Kidney capillary endothelial cell (primary cell): ENCODE measurements at regions not wholly inside any gene's neighbourhood (a gene's known extent, or its start where the extent isn't known, plus 50 kb on each side); places are given as distances from the start of the nearest gene placed in this dataset.
"Not testable (repeated sequence)": the region's sequence is repeated elsewhere in the genome, so short reads cannot be mapped to it uniquely, and the experiment has no call there.

ENCODE experiments used
- DNase-seq: peaks from one replicate; pipeline ENCODE4 v3.0.0-alpha.2; 2018; ENCODE audit warnings: low spot score

DNA sequence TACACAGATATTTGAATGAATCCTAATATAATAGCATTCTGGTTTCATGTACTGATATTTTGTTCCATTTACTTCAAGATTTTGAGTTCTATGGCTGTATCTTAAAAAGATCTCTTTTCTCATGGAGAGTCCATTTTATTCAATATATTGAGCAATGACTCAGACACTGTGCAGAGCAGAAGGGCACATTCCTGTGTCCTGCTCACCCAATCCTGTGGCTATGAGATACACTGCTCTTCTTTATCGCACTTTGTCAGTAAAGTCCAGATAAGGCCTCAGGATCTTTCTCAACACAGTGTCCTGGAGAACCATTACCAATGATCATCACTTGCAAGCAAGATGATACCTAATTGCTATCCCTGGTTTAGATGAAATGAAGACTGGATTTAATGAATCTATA, 155.0 kb downstream of the CYSLTR2 start:
- DNase-seq: no peak

DNA sequence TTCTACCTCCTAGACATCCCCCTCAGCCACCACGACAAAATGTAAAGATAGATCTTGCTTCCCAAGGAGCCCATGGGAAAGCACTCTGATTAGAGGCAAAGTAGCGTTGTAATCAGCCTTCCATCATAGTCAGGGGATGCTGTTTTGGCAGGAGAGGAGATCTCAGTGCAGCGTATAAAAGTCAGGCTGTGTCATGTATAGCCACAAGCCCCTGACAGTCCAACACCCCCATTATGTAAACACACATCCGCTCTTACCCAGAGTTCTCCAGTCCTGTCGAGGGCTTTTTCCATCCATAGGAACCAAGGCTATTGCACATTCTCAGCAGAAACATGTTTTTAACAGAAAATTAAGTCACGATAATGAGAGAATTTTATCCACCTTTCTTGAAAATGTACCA, 156.3 kb downstream of the CYSLTR2 start:
- DNase-seq: no peak

DNA sequence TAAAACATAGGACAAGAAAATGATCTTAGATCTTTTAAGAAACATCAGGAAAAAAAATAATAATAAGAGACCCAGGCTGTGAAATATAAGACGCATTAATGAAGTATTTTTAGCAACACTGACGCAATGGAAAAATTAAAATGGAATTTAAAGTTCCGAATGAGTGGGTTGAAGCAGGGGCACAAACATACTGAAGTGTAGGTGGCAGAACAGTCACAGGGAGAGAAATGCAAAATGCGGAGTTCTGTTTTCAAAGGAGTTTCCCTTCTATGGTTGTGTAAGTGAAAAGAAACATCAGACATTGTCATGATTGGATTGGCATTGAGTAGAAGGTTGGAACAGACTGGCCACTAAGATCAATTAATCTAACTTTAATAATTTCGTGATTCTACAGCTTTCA, 159.8 kb downstream of the CYSLTR2 start:
- no peak for DNase-seq

DNA sequence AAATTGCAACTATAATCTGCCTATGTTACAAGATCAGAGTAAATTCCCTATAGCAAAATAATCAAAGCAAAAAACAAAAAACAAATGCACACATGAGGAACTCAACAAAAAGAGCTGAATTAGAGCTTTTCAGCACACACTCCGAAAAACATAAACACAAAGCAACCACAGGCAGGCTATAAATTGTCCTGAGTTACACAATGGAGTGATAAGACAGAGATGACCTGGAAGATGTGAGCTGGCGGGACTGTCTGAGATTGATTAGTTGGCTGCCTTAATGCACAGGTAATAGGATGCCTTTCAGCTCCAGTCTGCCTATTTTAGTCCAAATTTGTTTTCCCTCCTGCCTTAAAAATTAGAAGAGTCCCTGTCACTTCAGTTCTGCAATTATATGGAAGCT, 159.0 kb upstream of the FNDC3A start:
- DNase-seq: no peak

DNA sequence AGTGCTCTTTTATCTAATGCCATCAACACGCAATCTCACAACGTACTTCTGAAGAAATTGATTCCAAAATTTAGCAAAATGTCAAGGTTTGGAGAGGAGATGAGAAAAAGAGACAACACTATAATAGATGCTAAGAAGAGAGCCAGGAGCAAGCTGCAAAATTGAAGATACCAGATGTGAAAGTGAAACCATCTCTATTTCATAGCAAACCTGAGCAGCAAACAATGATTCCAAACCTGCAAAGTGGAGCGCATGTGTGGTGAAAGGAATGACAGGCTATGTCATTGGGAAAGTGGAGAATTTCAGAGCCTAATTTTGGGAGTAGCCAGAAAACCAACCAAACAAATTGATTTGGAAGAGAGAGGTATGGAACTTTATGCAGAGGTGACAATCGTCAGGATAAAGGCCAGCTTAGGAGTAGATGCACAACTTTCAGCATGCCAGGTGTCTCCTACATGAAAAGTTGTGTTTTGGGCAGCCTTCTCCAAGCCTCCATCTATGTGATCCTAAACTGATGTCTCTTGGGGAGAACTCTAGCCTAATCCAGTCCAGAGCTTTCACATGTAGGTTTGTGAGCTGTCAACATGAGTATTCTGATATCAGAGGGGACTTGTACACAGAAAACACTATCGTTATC, 158.4 kb upstream of the FNDC3A start:
- no peak for DNase-seq

DNA sequence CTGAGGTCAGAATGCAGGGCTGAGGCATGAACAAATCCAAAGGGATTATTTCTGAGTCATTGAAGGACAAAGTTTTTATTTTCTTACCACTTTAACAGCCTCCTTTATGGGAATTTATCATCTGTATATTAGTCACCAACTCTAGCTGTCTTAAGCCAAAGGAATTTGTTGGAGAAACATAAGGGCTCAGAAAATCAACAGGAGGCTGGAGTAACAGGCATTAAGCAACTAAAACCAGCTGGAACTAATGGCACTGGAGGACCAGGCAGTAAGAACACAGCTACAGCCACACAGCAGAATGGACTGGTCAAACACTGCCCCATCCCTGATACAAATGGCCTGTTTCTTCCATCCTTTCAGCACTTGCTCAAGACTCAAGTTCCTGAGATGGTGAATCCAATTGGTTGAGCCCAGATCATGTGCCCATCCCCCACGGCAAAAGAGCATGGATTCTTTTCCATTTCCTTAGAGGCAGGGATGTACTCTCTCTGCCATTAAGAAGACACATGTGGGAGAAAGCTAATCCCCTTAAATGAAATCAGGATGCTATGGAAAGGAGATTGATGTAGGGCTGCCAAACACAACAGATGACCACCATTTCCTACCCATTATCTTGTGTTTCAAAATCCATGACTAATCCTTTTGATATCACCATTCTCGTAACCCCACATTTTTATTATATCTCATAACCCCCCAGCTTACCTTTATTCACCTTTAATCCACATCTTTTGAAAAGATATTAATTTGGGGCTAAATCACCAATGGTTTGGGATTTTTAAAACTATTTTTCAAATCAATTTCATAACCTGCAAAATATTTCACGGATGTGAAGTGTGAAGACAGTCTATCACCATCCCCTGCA, 157.0 kb upstream of the FNDC3A start:
- peak; percentile 16 for DNase-seq

DNA sequence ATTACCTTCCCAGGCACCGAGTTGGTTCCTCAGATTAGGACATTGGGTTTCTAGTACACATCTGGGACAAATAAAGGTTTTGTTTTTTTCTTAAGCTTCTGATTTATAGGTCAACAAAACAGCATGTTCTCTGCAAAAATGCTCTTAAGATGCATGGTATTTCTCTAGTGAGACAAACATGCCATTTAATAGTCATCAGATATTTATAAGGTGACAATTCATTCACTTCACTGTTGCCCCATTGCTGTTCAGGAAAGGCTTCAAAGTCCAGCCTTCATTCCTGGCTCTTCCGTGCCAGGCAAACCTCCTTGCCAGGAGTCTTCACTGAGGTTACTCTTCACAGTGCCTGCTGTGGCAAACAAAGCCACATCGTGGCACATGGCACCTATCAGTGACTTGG, 156.3 kb upstream of the FNDC3A start:
- no peak for DNase-seq

DNA sequence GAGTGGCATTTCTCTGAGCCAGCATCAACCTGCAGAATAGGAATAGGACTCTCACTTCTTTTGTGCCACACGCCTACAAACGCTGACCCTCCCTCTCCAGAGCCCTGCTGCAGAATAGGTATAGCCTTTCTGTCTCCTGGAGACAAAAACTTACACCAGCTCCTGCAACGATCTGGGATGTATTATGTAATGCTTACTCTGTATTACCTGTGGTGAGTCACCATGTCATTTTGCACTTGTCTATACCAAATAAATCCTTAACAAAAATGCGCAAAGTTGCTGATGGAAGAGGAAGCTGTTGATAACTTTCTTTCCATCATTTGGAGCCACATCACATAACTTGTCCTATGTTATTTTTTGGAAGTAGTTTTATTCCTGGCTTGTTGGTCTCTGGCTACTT, 155.8 kb upstream of the FNDC3A start:
- DNase-seq: no peak

DNA sequence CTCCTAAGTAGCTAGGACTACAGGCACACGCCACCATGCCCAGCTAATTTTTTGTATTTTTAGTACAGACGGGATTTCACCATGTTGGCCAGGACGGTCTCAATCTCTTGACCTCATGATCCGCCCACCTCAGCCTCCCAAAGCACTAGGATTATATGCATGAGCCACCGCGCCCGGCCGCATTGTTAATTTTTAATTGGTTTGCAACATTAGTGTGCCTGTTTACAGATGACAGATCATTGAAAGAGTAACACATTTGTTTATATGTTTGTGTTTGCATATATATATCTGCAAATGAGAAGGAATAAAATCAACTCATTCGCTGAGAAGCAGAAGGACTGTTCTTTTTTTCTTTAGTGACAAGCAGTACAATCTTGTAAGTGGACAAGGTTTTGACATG, 152.2 kb upstream of the FNDC3A start:
- not testable (repeated sequence) for DNase-seq

DNA sequence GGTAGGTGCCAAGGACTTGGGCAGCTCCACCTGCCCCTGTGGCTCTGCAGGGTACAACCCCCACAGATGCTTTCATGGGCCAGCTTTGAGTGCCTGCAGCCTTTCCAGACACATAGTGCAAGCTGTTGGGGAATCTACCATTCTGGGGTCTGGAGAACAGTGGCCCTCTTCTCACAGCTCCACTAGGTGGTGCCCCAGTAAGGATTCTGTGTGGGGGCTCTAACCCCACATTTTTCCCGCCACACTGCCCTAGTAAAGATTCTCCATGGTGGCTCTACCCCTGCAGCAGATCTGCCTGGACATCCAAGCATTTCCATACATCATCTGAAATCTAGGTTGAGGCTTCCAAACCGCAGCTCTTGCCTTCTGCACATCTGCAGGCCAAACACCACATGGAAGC, 149.7 kb upstream of the FNDC3A start:
- DNase-seq: no peak

DNA sequence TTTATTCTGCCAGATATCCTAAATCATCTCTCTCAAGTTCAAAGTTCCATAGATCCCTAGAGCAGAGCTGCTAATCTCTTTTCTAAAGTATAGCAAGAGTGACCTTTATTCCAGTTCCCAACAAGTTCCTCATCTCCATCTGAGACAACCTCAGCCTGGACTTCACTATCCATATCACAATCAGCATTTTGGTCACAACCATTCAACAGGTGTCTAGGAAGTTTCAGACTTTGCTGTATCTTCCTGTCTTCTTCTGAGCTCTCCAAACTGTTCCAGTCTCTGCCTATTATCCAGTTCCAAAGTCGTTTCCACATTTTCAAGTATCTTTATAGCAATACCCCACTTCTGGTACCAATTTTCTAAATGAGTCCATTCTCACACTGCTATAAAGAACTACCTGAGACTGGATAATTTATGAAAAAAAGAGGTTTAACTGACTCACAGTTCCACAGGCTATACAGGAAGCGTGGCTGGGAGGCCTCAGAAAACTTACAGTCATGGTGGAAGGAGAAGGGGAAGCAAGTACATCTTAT, 148.7 kb upstream of the FNDC3A start:
- not testable (repeated sequence) for DNase-seq

DNA sequence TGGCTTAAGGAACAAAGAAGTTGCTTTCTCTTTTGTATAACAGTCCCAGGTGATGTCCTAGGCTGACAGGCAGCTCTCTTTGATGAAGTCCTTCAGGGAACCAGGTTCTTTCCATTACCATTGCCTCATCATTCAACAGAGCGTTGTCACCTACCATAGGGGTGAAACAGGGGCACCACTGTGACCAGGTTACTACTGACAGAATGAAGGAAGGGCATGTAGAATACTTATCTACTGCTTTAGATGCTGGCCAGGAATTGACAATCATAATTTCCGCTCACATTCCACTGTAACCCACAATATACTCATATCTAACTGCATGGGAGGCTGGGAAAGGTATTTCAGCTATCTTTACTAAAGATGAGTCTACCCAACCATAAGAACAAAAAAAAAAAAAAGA, 148.0 kb upstream of the FNDC3A start:
- no peak for DNase-seq

DNA sequence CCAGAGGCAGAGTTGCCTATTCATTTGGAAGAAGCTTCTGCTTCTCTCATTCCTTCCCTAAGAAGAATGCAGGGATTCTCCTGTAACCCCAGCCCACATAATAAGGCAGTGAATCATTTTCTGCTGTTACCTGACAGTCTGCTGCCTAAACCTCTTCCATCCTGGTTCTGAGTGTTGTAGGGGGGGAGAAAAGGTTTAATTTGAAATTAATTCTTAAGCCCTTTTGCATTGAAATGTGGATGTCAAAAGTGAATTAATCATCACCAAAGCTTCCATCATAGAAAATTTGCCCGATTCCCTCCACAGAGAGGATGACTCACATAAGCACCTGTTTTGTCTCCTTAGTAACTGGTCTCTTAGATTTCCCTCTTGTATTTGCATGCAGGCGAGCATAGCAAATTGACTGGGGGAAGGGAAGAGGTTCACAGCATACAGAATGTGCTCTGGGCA, 146.7 kb upstream of the FNDC3A start:
- no peak for DNase-seq

DNA sequence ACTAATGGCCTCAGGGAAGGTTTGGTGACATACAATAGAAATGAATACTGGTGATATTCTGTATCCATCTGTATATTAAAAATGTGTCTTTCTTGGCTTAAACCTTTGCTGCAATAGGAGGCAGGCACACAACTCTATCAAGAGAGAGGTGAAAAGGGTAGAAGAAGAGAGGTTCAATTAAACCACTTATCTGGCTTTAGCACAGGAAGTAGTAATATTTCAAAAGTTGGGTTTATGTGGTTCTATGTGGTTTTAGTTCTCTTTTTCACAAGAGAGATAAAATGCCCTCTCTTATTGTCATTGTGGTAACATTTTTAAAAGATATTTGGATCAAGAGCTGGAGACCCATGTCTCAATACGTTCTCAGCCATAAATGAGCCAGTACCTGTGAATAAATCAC, 146.2 kb upstream of the FNDC3A start:
- no peak for DNase-seq

DNA sequence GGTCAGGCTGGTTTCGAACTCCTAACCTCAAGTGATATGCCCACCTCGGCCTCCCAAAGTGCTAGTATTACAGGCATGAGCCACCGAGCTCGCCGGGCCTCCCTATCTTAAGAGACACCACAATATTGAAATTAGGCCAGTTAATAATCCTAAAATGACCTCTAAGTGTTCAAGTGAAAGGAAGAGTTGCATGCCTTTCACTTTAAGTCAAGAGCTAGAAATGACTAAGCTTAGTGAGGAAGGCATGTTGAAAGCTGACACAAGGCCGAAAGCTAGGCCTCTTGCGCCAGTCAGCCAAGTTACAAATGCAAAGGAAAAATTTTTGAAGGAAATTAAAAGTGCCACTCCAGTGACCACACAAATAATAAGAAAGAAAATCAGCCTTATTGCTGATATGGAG, 144.5 kb upstream of the FNDC3A start:
- DNase-seq: no peak

DNA sequence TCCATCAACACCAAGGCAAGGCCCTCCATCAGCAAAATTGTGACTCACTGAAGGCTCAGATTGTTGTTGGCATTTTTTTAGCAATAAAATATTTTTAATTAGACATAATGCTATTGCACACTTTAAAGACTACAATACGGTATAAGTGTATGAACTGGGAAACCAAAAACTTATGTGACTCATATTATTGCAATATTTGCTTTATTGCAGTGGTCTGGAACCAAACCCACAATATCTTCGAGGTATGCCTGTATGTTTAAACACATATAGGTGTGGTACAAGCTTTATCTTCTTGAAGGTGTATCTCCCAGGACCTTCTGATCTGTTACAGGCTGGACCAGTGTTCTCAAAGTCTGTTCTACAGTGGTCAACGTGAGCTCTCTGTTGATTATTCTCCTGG, 142.3 kb upstream of the FNDC3A start:
- no peak for DNase-seq

DNA sequence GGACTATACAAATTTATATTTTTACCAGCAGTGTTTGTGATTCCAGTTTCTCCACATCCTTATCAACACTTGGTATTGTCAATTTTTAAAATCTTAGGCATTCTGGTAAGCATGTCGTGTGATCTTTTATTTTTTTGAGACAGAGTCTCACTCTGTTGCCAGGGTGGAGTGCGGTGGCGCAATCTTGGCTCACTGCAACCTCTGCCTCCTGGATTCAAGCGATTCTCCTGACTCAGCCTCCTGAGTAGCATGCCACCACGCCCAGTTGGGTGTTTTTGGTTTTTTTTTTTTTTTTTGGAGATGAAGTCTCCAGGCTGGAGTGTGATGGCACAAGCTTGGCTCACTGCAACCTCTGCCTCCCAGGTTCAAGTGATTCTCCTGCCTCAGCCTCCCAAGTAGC, 140.4 kb upstream of the FNDC3A start:
- not testable (repeated sequence) for DNase-seq

DNA sequence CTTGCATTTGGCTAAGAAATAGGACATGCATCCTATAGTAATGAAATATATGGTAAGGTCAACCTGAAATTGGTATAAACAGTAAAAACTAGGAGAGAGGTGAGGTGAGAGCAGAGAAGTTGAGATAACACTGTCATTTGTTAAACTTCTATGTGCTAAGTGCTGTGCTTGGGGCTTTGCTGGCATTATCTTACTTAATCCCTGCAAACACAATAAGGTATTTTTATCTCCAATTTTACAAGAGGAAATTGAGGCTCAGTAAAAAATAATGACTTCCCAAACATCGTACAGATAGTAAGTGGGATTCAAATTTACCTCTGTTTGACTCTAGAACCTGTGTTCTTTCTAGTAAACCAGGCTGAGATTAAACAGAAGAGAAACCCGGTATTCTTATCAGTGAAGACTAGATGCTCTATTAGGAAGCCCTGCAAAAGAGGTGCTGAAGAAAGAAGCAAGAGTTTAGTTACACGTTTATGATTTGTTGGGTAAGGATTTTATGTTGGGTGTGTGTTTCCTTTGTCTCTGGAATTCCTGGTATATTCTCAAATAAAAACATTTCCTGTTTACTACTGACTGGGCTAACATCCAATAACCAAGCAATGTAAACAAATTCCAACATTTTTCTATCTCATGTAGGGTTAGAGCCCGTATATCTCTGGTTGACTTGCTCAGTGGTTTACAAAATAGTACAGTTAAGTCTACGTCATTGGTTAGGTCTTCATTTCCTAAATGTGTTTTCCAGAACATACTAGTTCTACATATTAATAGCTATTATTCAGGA, 137.3 kb upstream of the FNDC3A start:
- peak; percentile 28 for DNase-seq

DNA sequence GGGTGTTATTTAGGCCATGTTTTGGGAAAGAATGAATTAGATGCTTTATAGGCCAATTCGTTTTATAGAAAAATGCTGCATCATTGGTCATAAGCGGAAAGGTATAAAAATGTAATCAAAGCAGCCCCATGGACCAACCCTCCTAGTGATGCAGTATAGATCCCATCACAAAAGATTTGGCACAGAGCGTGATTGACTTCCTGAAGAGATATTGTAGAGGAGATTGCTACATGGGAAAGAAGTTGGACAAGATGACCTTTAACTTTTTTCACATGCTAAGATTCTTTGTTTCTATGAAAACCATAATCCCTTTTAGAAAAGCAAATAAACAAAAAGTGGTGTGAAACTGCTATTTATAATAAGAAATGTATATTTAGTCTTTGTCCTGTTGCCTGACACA, 136.5 kb upstream of the FNDC3A start:
- DNase-seq: no peak

DNA sequence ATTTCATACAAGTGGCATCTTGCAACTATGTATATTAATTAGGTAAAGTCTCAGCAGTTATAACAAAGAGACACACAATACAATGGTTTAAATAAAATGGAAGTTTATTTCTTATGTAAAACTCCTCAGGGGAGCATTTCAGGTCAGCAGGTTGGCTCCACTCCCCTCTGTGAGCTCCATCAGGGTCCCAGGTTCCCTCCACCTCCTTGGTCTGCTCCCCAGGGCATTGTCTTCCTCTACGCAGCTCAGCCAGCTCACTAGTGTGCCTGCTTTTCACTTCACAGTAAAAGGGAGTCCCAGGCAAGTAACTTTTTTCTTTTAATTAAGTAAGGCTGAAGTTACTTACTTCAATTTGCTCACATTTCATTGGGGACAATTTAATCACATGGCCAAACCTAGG, 135.3 kb upstream of the FNDC3A start:
- no peak for DNase-seq

DNA sequence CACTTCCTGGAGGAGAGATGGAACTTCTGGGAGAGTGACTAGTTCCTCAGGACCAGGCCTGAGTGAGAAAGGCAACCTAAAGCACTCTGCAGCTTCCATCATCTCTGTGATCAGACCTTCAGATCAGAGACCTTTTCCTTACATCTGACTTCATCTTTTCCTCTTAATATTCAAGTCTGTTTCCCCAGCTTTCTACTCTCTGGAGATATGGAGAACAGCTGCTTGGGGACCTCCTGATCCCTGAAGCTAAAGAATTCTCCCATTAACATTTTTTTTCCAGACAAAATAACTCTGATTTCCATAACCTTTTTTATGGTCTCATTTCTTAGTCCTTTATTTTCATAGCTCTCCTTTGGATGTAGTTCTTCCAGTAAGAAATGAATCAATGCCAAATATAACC, 133.4 kb upstream of the FNDC3A start:
- no peak for DNase-seq

DNA sequence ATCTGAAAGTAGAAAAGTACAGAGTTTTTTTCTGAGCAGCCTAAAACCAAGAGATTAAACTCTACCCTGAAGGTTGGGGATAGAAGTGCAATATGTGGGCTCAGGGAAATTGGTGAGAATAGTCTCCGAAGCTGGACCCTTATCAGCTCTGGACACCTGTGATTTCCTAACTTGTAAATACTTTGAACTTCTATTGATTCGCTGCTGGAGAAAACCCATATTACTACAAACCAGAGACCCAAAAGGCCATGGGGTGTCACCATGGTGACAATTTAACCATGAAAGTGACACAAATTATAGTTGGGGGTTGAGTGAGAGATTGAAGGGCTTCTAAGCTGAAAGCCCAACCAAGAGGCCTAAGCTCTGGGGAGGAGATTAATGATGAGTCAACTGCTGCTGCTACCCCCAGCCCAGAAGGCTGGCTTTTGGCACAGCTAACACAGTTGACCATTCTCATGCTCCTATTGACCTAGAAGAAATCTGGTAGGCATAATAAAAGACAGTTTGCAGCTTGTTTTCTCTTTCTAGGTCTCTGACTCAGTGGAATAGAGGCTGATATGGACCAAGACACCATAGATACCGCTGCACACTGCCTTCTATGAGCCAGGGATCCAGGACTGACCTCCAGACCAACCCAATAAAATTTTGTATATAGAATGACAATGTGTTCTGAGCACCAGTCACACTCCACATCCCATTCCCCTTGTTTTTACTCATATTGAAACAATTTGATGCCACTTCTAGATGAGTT, 131.9 kb upstream of the FNDC3A start:
- DNase-seq: no peak
